Stimulated activated CD4-positive, alpha-beta T cell treated with anti-CD3 and anti-CD28 coated beads, Interleukin-2, amount 100 ng/mL, for 24 hours (primary cell): ENCODE measurements at regions not wholly inside any gene's neighbourhood (a gene's known extent, or its start where the extent isn't known, plus 50 kb on each side); places are given as distances from the start of the nearest gene placed in this dataset.

Source experiments
- DNase-seq, 2 donors: peaks; one replicate each; pipeline ENCODE4 v3.0.0-alpha.2; 2020

- DNase-seq = no peak
Measured at GRCh38 chr11:15745266-15745665, 611.1 kb downstream of the SOX6 start.

- DNase-seq = no peak
Measured at GRCh38 chr11:15747671-15748070, 608.7 kb downstream of the SOX6 start.

DNA sequence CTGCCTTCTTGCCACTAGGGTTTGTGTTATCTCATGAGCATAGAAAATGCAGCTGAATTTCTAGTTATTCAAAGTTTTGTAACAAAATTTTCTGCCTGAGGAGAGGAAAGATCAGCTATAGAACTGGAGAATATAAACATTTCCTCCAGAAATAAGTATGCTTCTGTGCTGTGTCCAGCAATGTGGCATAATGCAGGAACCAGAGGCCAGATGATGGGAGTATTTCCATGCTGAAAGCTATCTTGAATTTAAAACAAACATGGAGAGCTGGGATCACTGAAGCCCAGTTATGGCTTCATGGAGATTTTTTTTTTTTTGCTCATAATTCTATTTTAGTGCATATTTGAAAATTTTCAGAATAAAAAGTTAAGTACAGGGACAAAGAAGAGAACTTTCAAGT lies 608.2 kb downstream of the SOX6 start:
- DNase-seq = no peak

DNA sequence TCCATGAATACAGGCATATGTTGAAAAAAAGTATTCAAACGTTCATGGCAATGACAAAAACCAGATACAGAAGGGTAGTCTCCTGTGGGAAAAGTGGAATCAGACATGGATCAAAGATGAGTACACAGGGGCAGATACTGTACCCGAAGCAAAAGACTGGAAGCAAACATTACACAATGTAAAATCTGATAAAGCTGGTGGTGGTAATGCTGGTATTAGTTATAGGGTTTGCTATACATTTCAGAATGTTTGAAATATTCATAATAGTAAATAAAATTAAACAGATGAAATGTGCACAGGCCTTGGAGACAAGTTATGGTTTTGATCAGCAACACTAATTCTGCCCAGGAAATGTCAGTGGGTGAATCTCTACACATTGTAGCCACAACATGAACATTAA lies 607.6 kb downstream of the SOX6 start:
- no peak for DNase-seq

- no peak for DNase-seq
Measured at GRCh38 chr11:15750535-15751308, 605.6 kb downstream of the SOX6 start.

- DNase-seq = no peak
Measured at GRCh38 chr11:15754221-15754620, 602.1 kb downstream of the SOX6 start.

- no peak for DNase-seq
Measured at GRCh38 chr11:15757048-15757698, 599.2 kb downstream of the SOX6 start.

DNA sequence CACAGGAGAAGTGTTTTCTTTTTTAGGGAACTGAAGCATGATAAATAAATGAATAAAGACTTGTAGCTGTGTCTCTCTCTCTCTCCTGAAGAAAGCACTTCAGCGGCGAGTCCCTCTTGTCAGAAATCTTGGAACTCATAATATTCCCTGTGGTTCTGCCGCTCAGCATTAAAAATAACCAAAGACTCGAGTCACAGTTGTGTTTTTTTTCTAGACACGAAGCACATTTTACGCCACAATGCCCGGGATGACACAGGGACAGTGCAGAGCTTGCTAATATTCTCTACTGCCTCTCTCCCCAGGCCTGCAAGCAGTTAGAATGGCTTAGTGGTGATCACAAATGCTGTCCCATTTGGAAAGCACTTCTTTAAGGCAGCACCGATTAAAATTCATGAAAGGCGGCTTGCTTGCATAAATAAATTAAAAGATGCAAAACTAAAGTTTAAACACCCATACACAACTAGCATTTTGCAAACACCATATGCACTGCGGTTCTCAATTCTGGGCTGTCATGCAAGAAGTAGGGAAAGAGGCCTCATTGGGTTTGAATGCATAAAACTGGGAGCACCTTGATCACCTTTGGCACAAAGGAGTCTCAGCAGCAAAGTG lies 597.4 kb downstream of the SOX6 start:
- no peak for DNase-seq

DNA sequence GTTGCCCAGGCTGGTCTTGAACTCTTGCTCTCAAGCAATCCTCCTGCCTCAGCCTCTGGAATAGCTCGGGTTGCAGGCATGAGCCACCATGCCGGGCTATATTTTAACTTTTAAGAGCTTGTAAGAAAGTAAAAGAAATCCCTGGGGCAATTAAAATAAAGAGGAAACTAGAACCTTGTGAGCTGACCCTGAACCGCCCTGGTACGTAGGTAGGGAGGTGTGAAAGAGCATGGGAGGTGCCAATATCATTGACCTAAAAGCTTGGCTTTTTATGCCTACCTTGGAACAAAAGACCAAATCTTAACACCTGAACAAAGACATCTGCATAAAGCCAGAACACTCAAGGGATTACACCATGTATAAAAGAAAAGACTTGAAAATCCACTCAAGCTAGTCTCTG lies 595.1 kb downstream of the SOX6 start:
- no peak for DNase-seq

DNA sequence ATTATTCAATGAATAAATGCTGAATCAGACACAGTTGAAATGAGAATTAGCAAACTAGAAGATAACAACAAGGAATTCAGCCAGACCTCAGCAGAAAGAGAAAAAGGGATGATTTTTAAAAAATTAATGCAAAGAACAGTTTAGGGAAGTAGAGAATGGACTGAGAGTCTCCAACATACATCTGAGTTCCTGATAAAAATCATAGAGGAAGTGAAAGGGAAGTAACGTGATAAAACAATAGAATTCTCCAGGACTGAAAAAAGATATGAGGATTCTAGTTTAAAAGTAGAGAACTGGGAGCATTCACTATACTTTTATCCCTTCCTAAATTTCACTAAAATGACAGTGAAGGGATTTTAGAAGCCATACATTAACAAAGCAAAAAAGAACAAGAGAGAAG lies 592.0 kb downstream of the SOX6 start:
- no peak for DNase-seq

DNA sequence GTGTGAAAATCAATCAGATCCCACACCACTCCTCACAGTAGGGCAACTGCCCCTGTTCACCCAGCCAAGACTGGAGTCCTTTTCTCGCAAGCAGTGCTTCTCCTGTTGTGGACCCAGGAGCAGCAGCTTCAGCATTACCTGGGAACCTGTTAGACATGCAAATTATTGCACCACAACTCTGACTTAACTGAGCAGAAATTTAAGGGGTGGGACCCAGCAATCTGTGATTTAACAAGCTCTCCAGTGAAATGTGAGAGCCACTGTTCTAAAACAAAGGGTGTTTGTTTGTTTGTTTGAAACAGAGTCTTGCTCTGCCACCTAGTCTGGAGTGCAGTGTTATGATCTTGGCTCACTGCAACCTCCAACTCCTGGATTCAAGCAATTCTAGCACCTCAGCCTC lies 591.4 kb downstream of the SOX6 start:
- DNase-seq = no peak

DNA sequence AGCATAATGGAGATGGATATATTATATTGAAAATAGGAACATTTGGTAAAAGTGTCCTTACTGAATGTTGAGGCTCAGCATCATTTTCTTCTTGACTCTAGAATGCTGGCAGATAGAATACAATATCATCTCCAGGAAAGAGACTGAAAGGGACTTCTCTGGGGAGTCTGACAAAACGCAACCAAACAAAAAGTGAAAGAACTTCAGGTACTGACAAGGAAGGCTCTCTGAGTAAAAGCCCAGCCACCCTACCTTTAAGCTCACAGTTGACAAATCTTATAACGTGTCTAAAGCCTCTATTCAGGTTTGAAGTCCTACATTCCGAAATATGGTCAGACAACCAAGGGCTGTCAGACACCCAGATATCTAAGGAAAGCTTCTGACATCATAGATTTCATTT lies 590.8 kb downstream of the SOX6 start:
- DNase-seq = no peak

- no peak for DNase-seq
Measured at GRCh38 chr11:15768321-15768720, 588.0 kb downstream of the SOX6 start.

DNA sequence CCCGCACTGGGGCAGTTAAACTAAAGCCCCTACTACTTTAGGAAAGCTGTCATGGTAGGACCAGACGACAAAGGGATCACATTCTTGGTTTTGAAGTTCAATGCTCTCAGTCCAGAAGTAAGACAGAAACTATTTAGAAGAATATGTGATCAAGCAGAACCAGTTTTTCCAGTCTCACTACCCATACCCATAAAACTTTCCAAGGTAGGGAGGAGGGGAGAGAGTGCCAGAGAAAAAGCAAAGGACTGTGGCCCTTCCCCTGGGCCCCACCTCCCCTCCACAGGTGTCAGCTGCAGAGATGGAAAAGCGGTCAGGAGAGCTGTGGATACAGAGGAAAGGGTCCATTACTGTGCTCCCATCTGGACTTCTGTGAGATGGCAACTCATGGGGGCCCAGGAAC lies 587.1 kb downstream of the SOX6 start:
- DNase-seq = no peak

DNA sequence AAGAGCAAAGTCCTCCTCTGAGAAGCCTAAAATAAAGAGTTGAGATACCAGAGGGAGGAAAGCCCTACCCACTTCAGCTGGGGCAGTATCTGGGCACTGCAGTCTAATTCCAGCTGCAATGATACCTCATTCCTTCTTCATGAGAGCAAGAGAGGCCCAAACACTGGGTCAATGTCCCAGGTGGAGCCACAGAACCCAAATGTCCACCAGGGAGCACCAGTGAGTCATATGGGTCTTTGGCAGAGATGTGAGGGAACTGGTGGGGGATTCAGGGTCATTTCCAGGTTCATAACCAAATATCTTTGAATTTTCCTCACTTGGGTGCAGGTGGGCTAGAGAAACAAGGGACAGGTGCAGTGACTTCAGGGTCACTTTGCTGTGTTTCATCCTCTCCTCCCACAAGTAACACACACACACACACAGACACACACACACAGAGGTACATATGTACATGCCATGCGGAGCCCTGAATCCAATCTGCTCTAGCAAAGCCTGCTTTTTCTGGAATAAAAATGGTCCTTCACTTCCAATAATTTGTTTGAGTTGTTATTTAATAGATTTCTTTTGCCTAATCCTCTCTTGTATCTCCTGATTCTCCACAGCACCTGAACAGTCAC lies 585.4 kb downstream of the SOX6 start:
- peak; percentile 19 to 48 for DNase-seq

DNA sequence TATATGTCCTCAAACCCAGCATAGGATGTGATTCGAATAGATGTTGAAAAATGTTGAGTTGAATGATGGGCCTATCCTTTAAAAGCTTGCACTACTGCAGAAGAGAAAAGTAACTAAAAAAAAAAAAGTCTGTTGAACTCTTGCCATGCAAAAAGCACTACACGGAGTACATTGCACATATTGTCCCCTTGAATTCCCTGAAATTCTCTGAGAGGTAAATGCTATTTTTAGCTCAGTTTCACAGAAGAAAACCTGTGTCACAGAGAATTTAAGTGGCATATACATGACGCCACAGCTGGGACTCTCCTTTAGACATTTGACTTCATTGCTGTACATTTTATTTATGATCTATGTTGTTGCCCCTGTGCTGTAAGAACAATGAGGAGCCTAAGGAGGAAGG lies 583.8 kb downstream of the SOX6 start:
- DNase-seq = no peak

DNA sequence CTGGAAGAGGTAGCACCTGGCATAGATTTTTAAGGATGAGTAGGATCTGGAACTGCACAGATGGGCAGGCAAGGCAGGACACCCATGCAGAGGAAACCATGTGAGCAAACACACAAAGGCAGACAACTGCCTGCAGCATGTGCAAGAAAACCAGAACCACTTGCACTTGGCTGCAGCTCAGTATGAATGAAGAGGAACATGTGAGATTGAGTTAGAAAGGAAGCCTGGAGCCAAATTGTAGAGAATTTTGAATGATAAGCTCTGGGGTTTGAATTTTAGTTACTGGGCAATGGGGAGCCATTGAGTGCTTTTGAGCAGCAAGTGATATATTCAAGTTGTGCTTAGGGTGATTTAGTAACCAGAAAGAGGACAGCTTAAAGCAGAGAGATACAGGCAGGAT lies 583.4 kb downstream of the SOX6 start:
- DNase-seq = no peak

DNA sequence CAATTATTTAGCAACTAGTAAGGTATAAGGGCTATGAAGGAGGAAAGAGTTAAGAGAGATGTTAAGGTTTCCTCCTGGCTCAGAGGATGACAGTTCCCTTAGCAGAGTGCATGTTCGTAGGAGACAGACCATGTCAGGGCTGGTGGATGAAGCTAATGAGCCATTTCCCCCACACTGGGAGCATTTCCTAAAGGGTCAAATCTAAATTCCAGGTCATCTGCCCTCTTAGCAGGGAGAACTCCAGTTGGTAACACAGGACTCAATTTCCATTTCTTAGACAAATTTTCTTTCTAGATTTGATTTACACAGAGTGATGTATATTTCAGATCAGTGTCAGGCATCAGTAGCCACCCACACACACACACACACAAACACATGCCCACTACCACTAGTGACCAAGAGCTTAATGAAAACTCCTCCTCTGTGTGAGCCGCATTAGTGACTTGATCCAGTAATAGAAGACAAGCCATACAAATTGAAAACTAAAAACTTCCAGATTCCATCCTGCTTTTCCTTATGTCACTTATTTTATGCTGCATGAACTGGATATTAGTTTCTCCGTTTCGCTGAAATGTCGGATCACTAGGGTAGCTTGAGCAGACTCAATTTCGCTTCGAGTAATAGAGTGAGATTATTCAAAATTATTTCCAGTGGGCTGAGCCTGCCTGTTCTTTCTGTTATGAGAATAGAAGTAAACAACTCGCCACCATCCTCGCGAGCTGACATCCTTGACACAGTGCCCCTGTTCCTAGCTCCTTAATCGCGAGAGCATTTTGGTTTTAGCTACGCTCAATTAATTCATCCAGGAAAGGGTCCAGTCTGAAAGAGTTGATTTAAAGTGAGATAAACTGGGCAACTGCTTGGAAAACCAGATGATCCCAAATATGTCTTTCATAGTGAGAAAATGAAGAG lies 582.6 kb downstream of the SOX6 start:
- DNase-seq = no peak

- no peak for DNase-seq
Measured at GRCh38 chr11:15774388-15774939, 581.9 kb downstream of the SOX6 start.

DNA sequence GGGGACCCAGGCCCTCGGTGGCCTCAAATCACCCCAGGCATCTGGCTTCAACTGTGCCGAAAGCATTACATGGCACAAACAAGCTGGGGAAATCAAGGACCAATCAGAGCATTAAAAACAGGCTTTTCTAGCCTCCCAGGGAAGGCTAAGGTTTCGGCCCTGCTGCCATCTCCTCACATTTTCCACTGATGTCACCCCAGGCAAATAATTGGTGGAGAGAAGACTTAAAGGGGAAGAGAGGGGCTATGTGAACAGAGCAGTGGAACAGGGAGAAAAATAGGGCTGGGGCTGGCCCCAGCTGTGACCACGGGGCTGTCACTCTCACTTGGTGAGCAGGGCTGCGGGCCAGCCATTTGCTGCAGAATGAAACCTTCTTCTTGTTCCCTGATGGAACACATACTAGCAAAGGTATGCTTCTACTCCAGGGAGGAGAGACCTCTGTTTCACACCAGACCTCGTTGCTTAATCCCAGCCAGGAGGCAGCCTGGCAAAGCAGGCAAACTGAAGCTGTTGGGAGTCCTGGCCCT lies 581.3 kb downstream of the SOX6 start:
- no peak for DNase-seq

GRCh38 chr11:15775797-15776196 lies 580.5 kb downstream of the SOX6 start:
- no peak for DNase-seq

- no peak for DNase-seq
Measured at GRCh38 chr11:15776366-15776765, 580.0 kb downstream of the SOX6 start.
